Parathyroid adenoma (tissue), 2 donors: ENCODE measurements at regions not wholly inside any gene's neighbourhood (a gene's known extent, or its start where the extent isn't known, plus 50 kb on each side); places are given as distances from the start of the nearest gene placed in this dataset.

Source experiments
- H2AFZ ChIP-seq: fragments of 300-600 bp; sonication (generic); one replicate; pipeline ENCODE4 v1.7.0; 2017; ENCODE audit warnings: antibody characterized with exemption, mild to moderate bottlenecking
- H3K27ac ChIP-seq: fragments of 300-600 bp; sonication (generic); one replicate; pipeline ENCODE4 v1.7.0; 2017
- H3K27me3 ChIP-seq: fragments of 300-600 bp; sonication (generic); one replicate; pipeline ENCODE4 v1.7.0; 2017; ENCODE audit warnings: low read length; ENCODE audit not compliant: control insufficient read depth, insufficient read depth
- H3K36me3 ChIP-seq: fragments of 300-600 bp; sonication (generic); one replicate; pipeline ENCODE4 v1.7.0; 2017; ENCODE audit warnings: low read length; ENCODE audit not compliant: control insufficient read depth, insufficient read depth
- H3K4me1 ChIP-seq: fragments of 300-600 bp; sonication (generic); one replicate; pipeline ENCODE4 v1.7.0; 2017; ENCODE audit warnings: control low read depth
- H3K4me2 ChIP-seq: fragments of 300-600 bp; sonication (generic); one replicate; pipeline ENCODE4 v1.7.0; 2017; ENCODE audit warnings: low read length
- H3K4me3 ChIP-seq: fragments of 300-600 bp; sonication (generic); one replicate; pipeline ENCODE4 v1.7.0; 2017; ENCODE audit warnings: low read depth, low read length
- H3K79me2 ChIP-seq: fragments of 300-600 bp; sonication (generic); one replicate; pipeline ENCODE4 v1.7.0; 2017; ENCODE audit warnings: control low read depth
- H3K9ac ChIP-seq: fragments of 300-600 bp; sonication (generic); one replicate; pipeline ENCODE4 v1.7.0; 2017; ENCODE audit warnings: mild to moderate bottlenecking
- H3K9me3 ChIP-seq: fragments of 300-600 bp; sonication (generic); one replicate; pipeline ENCODE4 v1.7.0; 2017; ENCODE audit warnings: low read length; ENCODE audit not compliant: control insufficient read depth
- CTCF ChIP-seq: fragments of 300-600 bp; sonication (generic); IDR thresholded peaks from one replicate; pipeline ENCODE4 v1.7.0; 2017; ENCODE audit warnings: antibody characterized with exemption, mild to moderate bottlenecking
- donor health status: primary hyperparathyroidism.

- Histone ChIP-seq H3K9me3 (no peaks in the 10 kb centered on the region), H3K79me2 (no peaks in the 10 kb centered on the region), H3K27ac (no peak overlapping the region), H2AFZ (peak overlapping the region; percentile 17), H3K36me3 (no peaks in the 10 kb centered on the region), H3K4me2 (no peak overlapping the region), H3K27me3 (no peaks in the 10 kb centered on the region), H3K9ac (no peak overlapping the region), H3K4me3 (no peak overlapping the region), H3K4me1 (peaks cover 9% of the 10 kb centered on the region)
- TF ChIP-seq CTCF, result no peak
These were observed 105.2 kb upstream of the FAM9A start for GRCh38 chrX:8906299-8906938.

- H2AFZ ChIP-seq, result no peak overlapping the region
- H3K79me2 ChIP-seq, result no peaks in the 10 kb centered on the region
- TF ChIP-seq CTCF, result no peak
These were observed 96.1 kb upstream of the FAM9A start for GRCh38 chrX:8897259-8897658.

DNA sequence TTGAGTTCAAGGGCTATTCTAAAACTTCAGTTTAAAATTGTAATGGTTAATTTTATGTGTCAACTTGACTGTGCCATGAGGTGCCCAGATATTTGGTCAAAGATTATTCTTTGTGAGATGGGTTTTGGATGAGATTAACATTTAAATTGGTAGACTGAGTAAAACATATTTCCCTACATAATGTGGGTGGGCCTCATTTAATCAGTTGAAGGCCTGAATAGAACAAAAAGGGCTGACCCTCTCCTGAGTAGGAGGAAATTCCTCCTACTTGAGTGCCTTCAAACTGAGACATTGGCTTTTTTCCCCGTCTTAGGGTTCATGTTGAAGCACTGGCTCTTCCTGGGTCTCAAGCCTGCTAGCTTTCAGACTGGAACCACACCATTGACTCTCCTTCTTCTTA is 89.6 kb upstream of the FAM9A start:
- TF ChIP-seq CTCF, result no peak
- H3K4me1 ChIP-seq, result no peaks in the 10 kb centered on the region

More at GRCh38 chrX:8897259-8897658, 96.1 kb upstream of the FAM9A start:
- H3K36me3 ChIP-seq, result no peaks in the 10 kb centered on the region
- no peaks in the 10 kb centered on the region for H3K9me3 ChIP-seq
- H3K4me3 ChIP-seq, result no peak overlapping the region
- no peaks in the 10 kb centered on the region for H3K27me3 ChIP-seq
- no peaks in the 10 kb centered on the region for H3K4me1 ChIP-seq
- no peak overlapping the region for H3K4me2 ChIP-seq
- no peak overlapping the region for H3K27ac ChIP-seq
- no peak overlapping the region for H3K9ac ChIP-seq

GRCh38 chrX:8887004-8887403 is 85.8 kb upstream of the FAM9A start:
- no peak overlapping the region for H3K9ac ChIP-seq
- TF ChIP-seq CTCF, result no peak
- H2AFZ ChIP-seq, result no peak overlapping the region
- no peaks in the 10 kb centered on the region for H3K79me2 ChIP-seq
- no peaks in the 10 kb centered on the region for H3K9me3 ChIP-seq
- H3K4me1 ChIP-seq, result no peaks in the 10 kb centered on the region
- H3K27ac ChIP-seq, result no peak overlapping the region
- H3K4me3 ChIP-seq, result no peak overlapping the region
- no peaks in the 10 kb centered on the region for H3K36me3 ChIP-seq
- no peak overlapping the region for H3K4me2 ChIP-seq
- H3K27me3 ChIP-seq, result no peaks in the 10 kb centered on the region

More for the DNA sequence above, 89.6 kb upstream of the FAM9A start:
- no peak overlapping the region for H3K4me2 ChIP-seq
- H3K79me2 ChIP-seq, result no peaks in the 10 kb centered on the region
- H3K9me3 ChIP-seq, result no peaks in the 10 kb centered on the region
- H3K27ac ChIP-seq, result no peak overlapping the region
- H2AFZ ChIP-seq, result no peak overlapping the region
- no peaks in the 10 kb centered on the region for H3K36me3 ChIP-seq
- H3K27me3 ChIP-seq, result no peaks in the 10 kb centered on the region
- no peak overlapping the region for H3K4me3 ChIP-seq
- no peak overlapping the region for H3K9ac ChIP-seq

GRCh38 chrX:8879750-8880149 is 78.6 kb upstream of the FAM9A start:
- no peak overlapping the region for H3K4me3 ChIP-seq
- no peak overlapping the region for H3K4me2 ChIP-seq
- H3K9ac ChIP-seq, result no peak overlapping the region
- H3K36me3 ChIP-seq, result no peaks in the 10 kb centered on the region
- H3K4me1 ChIP-seq, result no peaks in the 10 kb centered on the region
- no peak overlapping the region for H2AFZ ChIP-seq
- H3K27ac ChIP-seq, result no peak overlapping the region
- H3K27me3 ChIP-seq, result no peaks in the 10 kb centered on the region
- peak; percentile 12 for TF ChIP-seq CTCF
- no peaks in the 10 kb centered on the region for H3K79me2 ChIP-seq
- no peaks in the 10 kb centered on the region for H3K9me3 ChIP-seq
